Endodermal cell (in vitro differentiated cells): ENCODE measurements at regions not wholly inside any gene's neighbourhood (a gene's known extent, or its start where the extent isn't known, plus 50 kb on each side); places are given as distances from the start of the nearest gene placed in this dataset.

Source experiments
- DNase-seq: peaks from one replicate; pipeline ENCODE4 v3.0.0-alpha.2; 2017
- H3K27ac ChIP-seq: 2 replicates; pipeline ENCODE4 v1.5.1; 2013; ENCODE audit warnings: mild to moderate bottlenecking, low read depth, low read length, moderate library complexity
- H3K27me3 ChIP-seq: 2 replicates; pipeline ENCODE4 v1.6.1; 2013; ENCODE audit warnings: mild to moderate bottlenecking, low read length, moderate library complexity; ENCODE audit not compliant: insufficient read depth, control insufficient read depth, poor library complexity, severe bottlenecking
- H3K36me3 ChIP-seq: 2 replicates; pipeline ENCODE4 v1.7.0; 2013; ENCODE audit warnings: mild to moderate bottlenecking, low read length, moderate library complexity; ENCODE audit not compliant: control insufficient read depth, insufficient read depth
- H3K4me1 ChIP-seq: one replicate; pipeline ENCODE4 v1.7.0; 2013; ENCODE audit warnings: low read length; ENCODE audit not compliant: control insufficient read depth, insufficient read depth
- H3K4me3 ChIP-seq: 2 replicates; pipeline ENCODE4 v1.5.1; 2013; ENCODE audit warnings: mild to moderate bottlenecking, low read length, moderate library complexity
- H3K9ac ChIP-seq: 2 replicates; pipeline ENCODE4 v1.6.1; 2013; ENCODE audit warnings: mild to moderate bottlenecking, low read length, moderate library complexity; ENCODE audit not compliant: poor library complexity, severe bottlenecking; ENCODE audit errors: extremely low read depth
- H3K9me3 ChIP-seq: 2 replicates; pipeline ENCODE4 v1.6.1; 2013; ENCODE audit warnings: mild to moderate bottlenecking, low read length, moderate library complexity; ENCODE audit not compliant: control insufficient read depth
- H3K27ac Mint-ChIP-seq: 2 replicates; pipeline ENCODE4 v1.8.0; 2020; ENCODE audit warnings: mixed read lengths
- H3K27me3 Mint-ChIP-seq: 2 replicates; pipeline ENCODE4 v1.8.0; 2021; ENCODE audit warnings: mild to moderate bottlenecking, mixed read lengths; ENCODE audit not compliant: insufficient read depth
- H3K36me3 Mint-ChIP-seq: 2 replicates; pipeline ENCODE4 v1.8.0; 2020; ENCODE audit warnings: low read depth, mixed read lengths
- H3K4me1 Mint-ChIP-seq: 2 replicates; pipeline ENCODE4 v1.8.0; 2020; ENCODE audit warnings: mixed read lengths
- H3K4me3 Mint-ChIP-seq: 2 replicates; pipeline ENCODE4 v1.8.0; 2020; ENCODE audit warnings: mild to moderate bottlenecking, moderate library complexity, mixed read lengths
- H3K9me3 Mint-ChIP-seq: 2 replicates; pipeline ENCODE4 v1.8.0; 2020; ENCODE audit warnings: mild to moderate bottlenecking, mixed read lengths
- WGBS, 2 experiments: methylation state at CpG; one replicate each; pipeline versions ENCODE4 v1.1.5 to v1.1.7; 2013; ENCODE audit warnings: missing lambda C conversion rate in 2 of 2, mixed read lengths in 1 of 2; ENCODE audit not compliant: insufficient coverage in 1 of 2, insufficient read length in 1 of 2; 5-methylcytosine and 5-hydroxymethylcytosine counted together
- TF ChIP-seq, protein P1 (sequence below): fragments of 200-600 bp; sonication (generic); conservative IDR thresholded peaks from 2 replicates; pipeline ENCODE4 v1.5.0; 2021; ENCODE audit warnings: antibody characterized with exemption, mild to moderate bottlenecking

DNA sequence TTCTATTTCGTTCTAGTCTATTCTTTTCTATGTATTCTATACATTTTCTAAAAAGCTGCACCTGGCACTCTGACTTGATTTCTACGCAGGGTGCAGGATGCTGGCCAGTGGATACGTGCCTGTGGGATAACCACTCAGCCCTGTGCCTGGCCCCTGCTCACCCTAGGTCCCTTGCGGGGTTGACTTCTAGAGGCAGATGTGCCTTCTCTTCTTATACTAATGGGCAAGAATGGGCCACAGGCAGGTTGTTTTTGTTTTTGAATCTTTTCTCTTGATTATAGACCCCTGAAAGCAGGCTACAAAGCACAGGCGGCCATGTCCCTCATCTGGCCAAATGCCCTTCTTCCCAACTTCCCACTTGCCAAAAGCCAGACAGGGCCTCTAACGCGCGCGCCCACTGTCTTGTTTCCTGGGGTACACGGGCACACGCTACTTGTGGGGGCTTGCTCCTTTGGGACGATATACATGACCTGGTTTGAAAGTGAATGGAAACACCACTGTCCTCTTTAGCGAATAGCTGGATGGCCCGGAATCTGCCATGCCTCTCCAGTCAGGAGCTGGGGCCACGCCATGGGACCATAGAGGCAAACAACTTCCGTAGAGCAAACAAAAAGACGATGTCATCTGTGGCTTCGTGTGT is 162.7 kb upstream of the IRX2 start:
- Histone ChIP-seq H3K9ac (no peak overlapping the region), H3K4me3 (no peak overlapping the region), H3K4me1 (no peaks in the 10 kb centered on the region), H3K27me3 (peaks cover 17% of the 10 kb centered on the region), H3K36me3 (no peaks in the 10 kb centered on the region), H3K9me3 (no peaks in the 10 kb centered on the region), H3K27ac (no peak overlapping the region)
- peaks cover 32% of the 10 kb centered on the region for H3K27me3 Mint-ChIP-seq
- no peak overlapping the region for H3K4me3 Mint-ChIP-seq
- H3K4me1 Mint-ChIP-seq: peaks cover 9% of the 10 kb centered on the region
- H3K9me3 Mint-ChIP-seq: no peaks in the 10 kb centered on the region
- no peak for DNase-seq
- TF ChIP-seq, protein P1, sequence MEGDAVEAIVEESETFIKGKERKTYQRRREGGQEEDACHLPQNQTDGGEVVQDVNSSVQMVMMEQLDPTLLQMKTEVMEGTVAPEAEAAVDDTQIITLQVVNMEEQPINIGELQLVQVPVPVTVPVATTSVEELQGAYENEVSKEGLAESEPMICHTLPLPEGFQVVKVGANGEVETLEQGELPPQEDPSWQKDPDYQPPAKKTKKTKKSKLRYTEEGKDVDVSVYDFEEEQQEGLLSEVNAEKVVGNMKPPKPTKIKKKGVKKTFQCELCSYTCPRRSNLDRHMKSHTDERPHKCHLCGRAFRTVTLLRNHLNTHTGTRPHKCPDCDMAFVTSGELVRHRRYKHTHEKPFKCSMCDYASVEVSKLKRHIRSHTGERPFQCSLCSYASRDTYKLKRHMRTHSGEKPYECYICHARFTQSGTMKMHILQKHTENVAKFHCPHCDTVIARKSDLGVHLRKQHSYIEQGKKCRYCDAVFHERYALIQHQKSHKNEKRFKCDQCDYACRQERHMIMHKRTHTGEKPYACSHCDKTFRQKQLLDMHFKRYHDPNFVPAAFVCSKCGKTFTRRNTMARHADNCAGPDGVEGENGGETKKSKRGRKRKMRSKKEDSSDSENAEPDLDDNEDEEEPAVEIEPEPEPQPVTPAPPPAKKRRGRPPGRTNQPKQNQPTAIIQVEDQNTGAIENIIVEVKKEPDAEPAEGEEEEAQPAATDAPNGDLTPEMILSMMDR: no peak
- no peaks in the 10 kb centered on the region for H3K36me3 Mint-ChIP-seq
- H3K27ac Mint-ChIP-seq: no peak overlapping the region
- 90 to 93% methylated on average over 12 to 18 of the region's 18 CpGs for WGBS, 2 experiments

DNA sequence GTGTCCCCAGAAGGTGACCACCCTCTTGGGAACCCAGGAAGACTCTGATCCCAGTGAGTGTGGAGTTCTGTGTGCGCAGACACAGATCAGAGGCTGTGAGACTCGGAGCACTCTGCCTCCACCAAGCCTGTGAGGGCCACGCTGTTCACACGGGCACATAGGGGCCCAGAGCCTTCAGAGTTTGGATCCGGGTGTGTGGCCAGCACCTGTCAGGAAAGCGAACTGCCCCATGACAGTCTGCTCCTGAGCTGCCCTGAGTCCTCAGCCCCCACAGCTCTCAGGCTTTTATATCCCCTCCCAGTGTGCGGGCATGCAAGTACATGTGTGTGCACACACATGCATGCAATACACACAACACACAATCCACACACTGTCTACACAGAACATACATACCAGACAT is 161.8 kb upstream of the IRX2 start:
- WGBS, 2 experiments: 93 to 95% methylated on average over 6 to 7 of the region's 7 CpGs
- peaks cover 9% of the 10 kb centered on the region for H3K4me1 Mint-ChIP-seq
- H3K4me3 Mint-ChIP-seq: no peak overlapping the region
- Histone ChIP-seq H3K27me3 (peaks cover 17% of the 10 kb centered on the region), H3K27ac (no peak overlapping the region), H3K36me3 (no peaks in the 10 kb centered on the region), H3K9ac (no peak overlapping the region), H3K9me3 (no peaks in the 10 kb centered on the region), H3K4me3 (no peak overlapping the region), H3K4me1 (no peaks in the 10 kb centered on the region)
- no peaks in the 10 kb centered on the region for H3K9me3 Mint-ChIP-seq
- no peaks in the 10 kb centered on the region for H3K36me3 Mint-ChIP-seq
- DNase-seq: no peak
- TF ChIP-seq, protein P1: no peak
- no peak overlapping the region for H3K27ac Mint-ChIP-seq
- peaks cover 32% of the 10 kb centered on the region for H3K27me3 Mint-ChIP-seq

DNA sequence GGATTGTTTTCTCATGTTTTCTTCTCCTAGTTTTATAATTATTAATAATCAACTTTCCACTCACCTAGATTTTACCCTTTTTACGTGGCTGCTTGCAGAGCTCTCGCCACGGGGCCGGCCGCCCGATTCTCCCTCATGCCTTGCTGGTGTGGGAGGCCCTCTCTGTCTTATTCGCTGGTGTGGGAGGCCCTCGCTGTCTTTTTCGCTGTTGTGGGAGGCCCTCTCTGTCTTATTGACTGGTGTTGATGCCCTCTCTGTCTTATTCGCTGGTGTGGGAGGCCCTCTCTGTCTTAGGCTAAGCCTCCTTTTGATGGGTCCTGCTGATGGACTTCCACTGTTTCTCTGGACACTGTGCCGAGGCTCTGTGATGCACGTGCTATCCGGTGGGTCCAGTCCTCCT is 161.3 kb upstream of the IRX2 start:
- H3K4me3 Mint-ChIP-seq: no peak overlapping the region
- 80 to 91% methylated on average over 3 to 13 of the region's 13 CpGs for WGBS, 2 experiments
- H3K4me1 Mint-ChIP-seq: peaks cover 9% of the 10 kb centered on the region

More for the DNA sequence above, 161.3 kb upstream of the IRX2 start:
- no peaks in the 10 kb centered on the region for H3K9me3 Mint-ChIP-seq
- H3K27ac Mint-ChIP-seq: no peak overlapping the region
- H3K27ac ChIP-seq: no peak overlapping the region
- TF ChIP-seq, protein P1: no peak
- H3K9me3 ChIP-seq: no peaks in the 10 kb centered on the region
- H3K9ac ChIP-seq: no peak overlapping the region
- no peak for DNase-seq
- H3K4me3 ChIP-seq: no peak overlapping the region
- no peaks in the 10 kb centered on the region for H3K36me3 Mint-ChIP-seq
- H3K4me1 ChIP-seq: no peaks in the 10 kb centered on the region
- H3K27me3 Mint-ChIP-seq: peaks cover 31% of the 10 kb centered on the region
- peaks cover 17% of the 10 kb centered on the region for H3K27me3 ChIP-seq
- no peaks in the 10 kb centered on the region for H3K36me3 ChIP-seq
